PC-9 (cell line): ENCODE measurements at regions not wholly inside any gene's neighbourhood (a gene's known extent, or its start where the extent isn't known, plus 50 kb on each side); places are given as distances from the start of the nearest gene placed in this dataset.

Experiments used
- EZH2 ChIP-seq: fragments of 200-600 bp; sonication (generic); IDR thresholded peaks from 2 replicates; pipeline ENCODE4 v1.8.0; 2017; ENCODE audit warnings: antibody characterized with exemption, low read depth
- TF ChIP-seq, protein P1 (sequence below): fragments of 200-600 bp; sonication (generic); conservative IDR thresholded peaks from 2 replicates; pipeline ENCODE4 v1.6.1; 2017; ENCODE audit warnings: mixed run types, antibody characterized with exemption, mild to moderate bottlenecking, moderate library complexity

DNA sequence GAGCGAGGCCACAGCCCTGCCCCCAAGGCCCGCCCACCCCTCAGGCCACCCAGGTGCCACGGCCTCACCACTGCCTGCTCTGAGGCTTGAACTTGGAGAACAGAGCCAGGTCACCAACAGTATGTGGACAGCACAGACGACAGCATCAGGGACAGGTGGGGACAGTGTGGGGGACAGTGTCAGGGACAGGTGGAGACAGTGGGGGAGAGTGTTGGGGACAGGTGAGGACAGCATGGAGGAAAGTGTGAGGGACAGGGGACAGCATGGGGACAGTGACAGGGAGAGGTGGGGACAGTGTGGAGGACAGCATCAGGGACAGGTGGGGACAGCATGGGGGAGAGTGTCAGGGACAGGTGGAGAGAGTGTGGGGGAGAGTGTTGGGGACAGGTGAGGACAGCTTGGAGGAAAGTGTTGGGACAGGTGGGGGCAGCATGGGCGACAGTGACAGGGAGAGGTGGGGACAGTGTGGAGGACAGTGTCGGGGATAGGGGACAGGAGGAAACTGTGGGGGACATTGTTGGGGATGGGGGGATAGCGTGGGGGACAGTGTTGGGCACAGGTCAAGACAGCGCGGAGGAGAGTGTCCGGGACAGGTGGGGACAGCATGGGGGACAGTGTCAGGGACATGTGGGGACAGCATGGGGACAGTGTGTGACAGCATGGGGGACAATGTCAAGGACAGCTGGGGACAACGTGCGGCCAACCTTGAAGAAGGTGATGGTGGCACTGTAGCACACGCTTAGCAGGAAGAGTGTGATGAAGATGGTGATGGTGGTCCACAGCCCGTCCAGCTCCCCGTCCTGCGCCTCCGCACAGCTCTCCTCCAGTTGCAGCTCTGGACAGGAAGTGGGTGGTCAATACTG is 114.9 kb downstream of the TMEM121 start:
- TF ChIP-seq EZH2 = no peak
- TF ChIP-seq, protein P1, sequence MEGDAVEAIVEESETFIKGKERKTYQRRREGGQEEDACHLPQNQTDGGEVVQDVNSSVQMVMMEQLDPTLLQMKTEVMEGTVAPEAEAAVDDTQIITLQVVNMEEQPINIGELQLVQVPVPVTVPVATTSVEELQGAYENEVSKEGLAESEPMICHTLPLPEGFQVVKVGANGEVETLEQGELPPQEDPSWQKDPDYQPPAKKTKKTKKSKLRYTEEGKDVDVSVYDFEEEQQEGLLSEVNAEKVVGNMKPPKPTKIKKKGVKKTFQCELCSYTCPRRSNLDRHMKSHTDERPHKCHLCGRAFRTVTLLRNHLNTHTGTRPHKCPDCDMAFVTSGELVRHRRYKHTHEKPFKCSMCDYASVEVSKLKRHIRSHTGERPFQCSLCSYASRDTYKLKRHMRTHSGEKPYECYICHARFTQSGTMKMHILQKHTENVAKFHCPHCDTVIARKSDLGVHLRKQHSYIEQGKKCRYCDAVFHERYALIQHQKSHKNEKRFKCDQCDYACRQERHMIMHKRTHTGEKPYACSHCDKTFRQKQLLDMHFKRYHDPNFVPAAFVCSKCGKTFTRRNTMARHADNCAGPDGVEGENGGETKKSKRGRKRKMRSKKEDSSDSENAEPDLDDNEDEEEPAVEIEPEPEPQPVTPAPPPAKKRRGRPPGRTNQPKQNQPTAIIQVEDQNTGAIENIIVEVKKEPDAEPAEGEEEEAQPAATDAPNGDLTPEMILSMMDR = no peak
